ENCODE measurements at regions not wholly inside any gene's neighbourhood (a gene's known extent, or its start where the extent isn't known, plus 50 kb on each side); places are given as distances from the start of the nearest gene placed in this dataset.

- no peaks in the 10 kb centered on the region for H3K4me1 ChIP-seq
- intact Hi-C loops (cut with DNase I), result no loop called here
- H3K36me3 ChIP-seq, result no peaks in the 10 kb centered on the region
- no peaks in the 10 kb centered on the region for H3K9me3 ChIP-seq
- no peak overlapping the region for H3K4me3 ChIP-seq
- 88 to 94% methylated on average over 16 of the region's 16 CpGs for WGBS, 2 donors
- no peak for TF ChIP-seq POLR2AphosphoS5 (IDR thresholded peaks at IDR 0.05)
- no peak for TF ChIP-seq EP300 (IDR thresholded peaks at IDR 0.05)
- TF ChIP-seq POLR2A (IDR thresholded peaks at IDR 0.05), result no peak
- TF ChIP-seq, protein P1, sequence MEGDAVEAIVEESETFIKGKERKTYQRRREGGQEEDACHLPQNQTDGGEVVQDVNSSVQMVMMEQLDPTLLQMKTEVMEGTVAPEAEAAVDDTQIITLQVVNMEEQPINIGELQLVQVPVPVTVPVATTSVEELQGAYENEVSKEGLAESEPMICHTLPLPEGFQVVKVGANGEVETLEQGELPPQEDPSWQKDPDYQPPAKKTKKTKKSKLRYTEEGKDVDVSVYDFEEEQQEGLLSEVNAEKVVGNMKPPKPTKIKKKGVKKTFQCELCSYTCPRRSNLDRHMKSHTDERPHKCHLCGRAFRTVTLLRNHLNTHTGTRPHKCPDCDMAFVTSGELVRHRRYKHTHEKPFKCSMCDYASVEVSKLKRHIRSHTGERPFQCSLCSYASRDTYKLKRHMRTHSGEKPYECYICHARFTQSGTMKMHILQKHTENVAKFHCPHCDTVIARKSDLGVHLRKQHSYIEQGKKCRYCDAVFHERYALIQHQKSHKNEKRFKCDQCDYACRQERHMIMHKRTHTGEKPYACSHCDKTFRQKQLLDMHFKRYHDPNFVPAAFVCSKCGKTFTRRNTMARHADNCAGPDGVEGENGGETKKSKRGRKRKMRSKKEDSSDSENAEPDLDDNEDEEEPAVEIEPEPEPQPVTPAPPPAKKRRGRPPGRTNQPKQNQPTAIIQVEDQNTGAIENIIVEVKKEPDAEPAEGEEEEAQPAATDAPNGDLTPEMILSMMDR (IDR thresholded peaks at IDR 0.05), result no peak
- no peaks in the 10 kb centered on the region for H3K27me3 ChIP-seq
- no peak overlapping the region for H3K27ac ChIP-seq
- DNase-seq, result no peak
Observed at GRCh38 chr22:48652796-48653195, 1174.9 kb downstream of the BRD1 start.

GRCh38 chr22:48651981-48652538 lies 1175.6 kb downstream of the BRD1 start:
- H3K4me1 ChIP-seq, result no peaks in the 10 kb centered on the region
- H3K27ac ChIP-seq, result no peak overlapping the region
- WGBS, 2 donors, result 86 to 90% methylated on average over 19 of the region's 19 CpGs
- no peaks in the 10 kb centered on the region for H3K9me3 ChIP-seq
- no peak for DNase-seq
- intact Hi-C loops (cut with DNase I), result no loop called here
- H3K27me3 ChIP-seq, result no peaks in the 10 kb centered on the region
- no peak overlapping the region for H3K4me3 ChIP-seq
- TF ChIP-seq EP300 (IDR thresholded peaks at IDR 0.05) (no peak), POLR2AphosphoS5 (IDR thresholded peaks at IDR 0.05) (no peak), POLR2A (IDR thresholded peaks at IDR 0.05) (no peak)
- TF ChIP-seq, protein P1 (IDR thresholded peaks at IDR 0.05), result no peak
- H3K36me3 ChIP-seq, result no peaks in the 10 kb centered on the region

DNA sequence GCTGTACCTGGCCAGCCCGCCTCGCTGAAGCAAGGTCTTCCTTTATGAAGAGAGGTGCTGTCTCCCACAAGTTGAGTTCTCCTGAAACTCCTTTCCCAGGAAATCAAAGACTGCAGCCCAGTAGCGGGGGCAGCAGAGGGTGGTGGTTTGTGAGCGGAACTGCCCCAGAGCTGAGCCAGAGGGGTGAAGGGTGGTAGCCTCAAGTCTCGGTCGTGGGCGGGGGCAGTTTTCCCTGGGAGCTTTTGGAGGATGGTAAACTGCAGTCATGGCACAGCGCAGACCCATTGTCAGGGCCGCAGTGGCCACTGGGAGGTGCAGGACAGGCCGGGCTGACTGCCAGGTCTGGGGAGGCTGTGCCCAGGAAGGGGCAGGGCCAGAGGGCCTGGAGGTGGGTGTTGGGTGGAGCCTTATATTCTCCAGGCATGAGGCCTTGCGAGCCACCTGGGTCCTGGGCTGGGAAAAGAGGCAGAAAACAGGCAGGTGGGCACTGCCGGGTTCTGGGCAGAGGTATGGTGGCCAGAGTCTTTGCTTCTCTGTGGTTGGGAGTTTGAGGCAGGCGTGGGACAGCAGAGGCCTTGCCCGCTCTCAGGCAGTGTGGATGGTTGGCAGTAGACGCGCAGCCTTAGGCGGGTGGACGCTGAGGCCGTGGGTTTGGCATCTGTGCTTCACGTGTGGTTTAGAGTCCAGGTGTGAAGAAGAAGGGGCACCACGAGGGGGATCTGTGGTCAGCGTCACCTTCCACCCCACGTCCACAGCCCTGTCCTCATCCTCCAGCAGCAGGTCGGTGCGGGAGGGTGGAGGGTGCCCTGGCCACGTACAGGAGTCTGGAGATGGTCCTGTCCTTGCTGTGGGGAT lies 1176.4 kb downstream of the BRD1 start:
- TF ChIP-seq POLR2A (IDR thresholded peaks at IDR 0.05), result no peak
- TF ChIP-seq POLR2AphosphoS5 (IDR thresholded peaks at IDR 0.05), result no peak
- no peak overlapping the region for H3K4me3 ChIP-seq
- H3K36me3 ChIP-seq, result no peaks in the 10 kb centered on the region
- no peak overlapping the region for H3K27ac ChIP-seq
- H3K27me3 ChIP-seq, result no peaks in the 10 kb centered on the region
- DNase-seq, result no peak
- H3K4me1 ChIP-seq, result no peaks in the 10 kb centered on the region
- H3K9me3 ChIP-seq, result no peaks in the 10 kb centered on the region
- WGBS, 2 donors, result 68 to 83% methylated on average over 26 of the region's 26 CpGs
- intact Hi-C loops (cut with DNase I), result no loop called here

- H3K4me1 ChIP-seq, result no peaks in the 10 kb centered on the region
- H3K9me3 ChIP-seq, result no peaks in the 10 kb centered on the region
- intact Hi-C loops (cut with DNase I), result no loop called here
- H3K27me3 ChIP-seq, result no peaks in the 10 kb centered on the region
- no peak overlapping the region for H3K4me3 ChIP-seq
- DNase-seq, result no peak
- WGBS, 2 donors, result 93 to 94% methylated on average over 17 of the region's 17 CpGs
- no peak for TF ChIP-seq EP300 (IDR thresholded peaks at IDR 0.05)
- TF ChIP-seq POLR2A (IDR thresholded peaks at IDR 0.05), result no peak
- TF ChIP-seq, protein P1 (IDR thresholded peaks at IDR 0.05), result no peak
- TF ChIP-seq POLR2AphosphoS5 (IDR thresholded peaks at IDR 0.05), result no peak
- H3K36me3 ChIP-seq, result no peaks in the 10 kb centered on the region
- no peak overlapping the region for H3K27ac ChIP-seq
Observed at GRCh38 chr22:48650323-48651035, 1177.2 kb downstream of the BRD1 start.

- H3K4me1 ChIP-seq, result no peaks in the 10 kb centered on the region
- no peaks in the 10 kb centered on the region for H3K36me3 ChIP-seq
- no peaks in the 10 kb centered on the region for H3K27me3 ChIP-seq
- H3K27ac ChIP-seq, result no peak overlapping the region
- intact Hi-C loops (cut with DNase I), result no loop called here
- 87 to 92% methylated on average over 16 of the region's 16 CpGs for WGBS, 2 donors
- TF ChIP-seq, protein P1 (IDR thresholded peaks at IDR 0.05), result no peak
- TF ChIP-seq POLR2A (IDR thresholded peaks at IDR 0.05), result no peak
- TF ChIP-seq EP300 (IDR thresholded peaks at IDR 0.05), result no peak
- TF ChIP-seq POLR2AphosphoS5 (IDR thresholded peaks at IDR 0.05), result no peak
- no peaks in the 10 kb centered on the region for H3K9me3 ChIP-seq
- H3K4me3 ChIP-seq, result no peak overlapping the region
- DNase-seq, result no peak
Observed at GRCh38 chr22:48649466-48649865, 1178.2 kb downstream of the BRD1 start.
